Panc1 (cell line): ENCODE measurements at regions not wholly inside any gene's neighbourhood (a gene's known extent, or its start where the extent isn't known, plus 50 kb on each side); places are given as distances from the start of the nearest gene placed in this dataset.

Source experiments
- ATAC-seq: fragments of 200-7000 bp; cut with Tn5 transposase; 2 replicates; pipeline ENCODE4 v1.9.1; 2020; ENCODE audit warnings: mild to moderate bottlenecking, moderate library complexity
- BruUV-seq: library from RNA; stranded (reverse); fragments of 400-500 nt; replicated peaks from 2 replicates; lab custom pipeline; 2021; lab: Mats Ljungman, UMichigan
- CTCF ChIA-PET: fragments of 300-600 bp; sonication (Branson Sonifier 250); formaldehyde crosslinking; loops from one replicate; lab custom pipeline; 2022; ENCODE audit warnings: antibody characterized with exemption; lab: Charles Lee
- POLR2A ChIA-PET: fragments of 300-600 bp; sonication (Branson Sonifier 250); formaldehyde crosslinking; loops from one replicate; lab custom pipeline; 2022; ENCODE audit warnings: antibody characterized with exemption; lab: Charles Lee
- DNase-seq: peaks from one replicate; pipeline ENCODE4 v3.0.0-alpha.2; 2010; ENCODE audit warnings: low read depth, low spot score
- H3K27ac ChIP-seq: 2 replicates; pipeline ENCODE4 v1.5.1; 2011; ENCODE audit warnings: mild to moderate bottlenecking, low read length, inconsistent platforms
- H3K27me3 ChIP-seq: fragments of 200-500 bp; sonication (Bioruptor generic); 2 replicates; pipeline ENCODE4 v1.6.0; 2014; ENCODE audit warnings: low read length, inconsistent platforms; ENCODE audit not compliant: control insufficient read depth, insufficient read depth
- H3K36me3 ChIP-seq: fragments of 200-500 bp; sonication (Bioruptor generic); 2 replicates; pipeline ENCODE4 v1.5.1; 2014; ENCODE audit warnings: inconsistent platforms, mild to moderate bottlenecking, low read length, moderate library complexity; ENCODE audit not compliant: control insufficient read depth, insufficient read depth
- H3K4me1 ChIP-seq: 2 replicates; pipeline ENCODE4 v1.5.1; 2011; ENCODE audit warnings: inconsistent platforms, mild to moderate bottlenecking, low read length, moderate library complexity; ENCODE audit not compliant: control insufficient read depth, insufficient read depth
- H3K4me3 ChIP-seq, 2 experiments: 2 replicates each; pipeline ENCODE4 v1.5.1; 2011 to 2012; ENCODE audit warnings: low read depth in 2 of 2, low read length in 2 of 2, mild to moderate bottlenecking in 2 of 2, inconsistent platforms in 1 of 2, moderate library complexity in 1 of 2
- H3K9me3 ChIP-seq: fragments of 200-500 bp; sonication (Bioruptor generic); 2 replicates; pipeline ENCODE4 v1.5.1; 2014; ENCODE audit warnings: low read depth, mild to moderate bottlenecking, inconsistent platforms, low read length, moderate library complexity; ENCODE audit not compliant: control insufficient read depth, insufficient read depth
- CTCF ChIP-seq: fragments of 450-650 bp; IDR thresholded peaks from 2 replicates; pipeline ENCODE4 v1.5.1; 2017; ENCODE audit warnings: mild to moderate bottlenecking
- POLR2AphosphoS5 ChIP-seq: IDR thresholded peaks from 2 replicates; pipeline ENCODE4 v1.6.1; 2012; ENCODE audit warnings: mild to moderate bottlenecking, low read depth, low read length, moderate library complexity
- REST ChIP-seq, 2 experiments: IDR thresholded peaks; 2 replicates each; pipeline ENCODE4 v1.6.1; 2011 to 2012; ENCODE audit warnings: low read depth in 2 of 2, control low read depth in 1 of 2, low read length in 1 of 2, mild to moderate bottlenecking in 1 of 2, moderate library complexity in 1 of 2; ENCODE audit not compliant: insufficient read depth in 1 of 2
- SIN3A ChIP-seq: IDR thresholded peaks from 2 replicates; pipeline ENCODE4 v1.6.1; 2012; ENCODE audit warnings: low read depth, mild to moderate bottlenecking, low read length, moderate library complexity, borderline replicate concordance; ENCODE audit not compliant: insufficient read depth
- TCF7L2 ChIP-seq: IDR thresholded peaks from 2 replicates; pipeline ENCODE4 v1.6.1; 2011; ENCODE audit warnings: mild to moderate bottlenecking, low read depth, low read length, inconsistent platforms
- in situ Hi-C: cut with HindIII; loops from 2 replicates; pipeline ENCODE4 v1.10.0; 2016; ENCODE audit warnings: low sequenced_read_pairs, low pct_unique_long_range_greater_than_20kb
- intact Hi-C: fragments of 100-400 bp; cut with micrococcal nuclease; formaldehyde crosslinking; loops from one replicate; pipeline ENCODE4 v1.10.0; 2022; ENCODE audit not compliant: unreplicated experiment

GRCh38 chr1:222339376-222339947 is 208.4 kb downstream of the HHIPL2 start:
- ATAC-seq (no peak), DNase-seq (no peak)
- Histone ChIP-seq H3K36me3 (no peaks in the 10 kb centered on the region), H3K27me3 (no peaks in the 10 kb centered on the region), H3K4me3 (no peak overlapping the region), H3K4me1 (no peaks in the 10 kb centered on the region), H3K27ac (no peak overlapping the region), H3K9me3 (no peaks in the 10 kb centered on the region)
- TF ChIP-seq SIN3A (no peak), CTCF (no peak), TCF7L2 (no peak), REST (IDR thresholded peaks at IDR 0.05; ENCODE audit: insufficient read depth in 1 of 2, low read depth in 2 of 2, low read length in 1 of 2) (no peak), POLR2AphosphoS5 (no peak)
- intact Hi-C loops = no loop called here
- no TSS peak for BruUV-seq
- POLR2A ChIA-PET = no interaction called here
- in situ Hi-C loops = no loop called here
- CTCF ChIA-PET = no interaction called here

- H3K27ac ChIP-seq = no peak overlapping the region
- TF ChIP-seq SIN3A (no peak), REST (IDR thresholded peaks at IDR 0.05; ENCODE audit: insufficient read depth in 1 of 2, low read depth in 2 of 2, low read length in 1 of 2) (no peak), TCF7L2 (no peak), CTCF (no peak), POLR2AphosphoS5 (no peak)
- ATAC-seq (no peak), DNase-seq (no peak)
- no peaks in the 10 kb centered on the region for H3K4me1 ChIP-seq
- H3K4me3 ChIP-seq = no peak overlapping the region
- in situ Hi-C loops (no loop called here), intact Hi-C loops (no loop called here)
- POLR2A ChIA-PET = no interaction called here
- no peaks in the 10 kb centered on the region for H3K9me3 ChIP-seq
- no TSS peak for BruUV-seq
- CTCF ChIA-PET = no interaction called here
- H3K27me3 ChIP-seq = no peaks in the 10 kb centered on the region
- H3K36me3 ChIP-seq = no peaks in the 10 kb centered on the region
These were observed 212.3 kb downstream of the HHIPL2 start for GRCh38 chr1:222335586-222335985.
